ENCODE measurements at regions not wholly inside any gene's neighbourhood (a gene's known extent, or its start where the extent isn't known, plus 50 kb on each side); places are given as distances from the start of the nearest gene placed in this dataset.

- Histone ChIP-seq H3K27me3 (replicated peaks in 1 of 2; ENCODE audit: control insufficient read depth in 2 of 2, insufficient read depth in 2 of 2, low read length in 1 of 2) (peaks cover 0 to 4% of the 10 kb centered on the region in 2 experiments; a peak in 1 of 4 replicates), H3K9me3 (replicated peaks; ENCODE audit: control insufficient read depth, insufficient read depth, low read length) (no peaks in the 10 kb centered on the region; the same call in 2 of the 3 replicates), H3K27ac (ENCODE audit: control insufficient read depth, insufficient read depth) (no peak overlapping the region), H3K9ac (ENCODE audit: control insufficient read depth, insufficient read depth, low read length) (no peak overlapping the region), H3K4me1 (ENCODE audit: control insufficient read depth, insufficient read depth, low read length) (no peaks in the 10 kb centered on the region), H3K79me2 (ENCODE audit: control insufficient read depth, insufficient read depth, low read length) (no peaks in the 10 kb centered on the region), H2AFZ (ENCODE audit: control insufficient read depth, low read depth, low read length) (no peak overlapping the region), H4K20me1 (ENCODE audit: control insufficient read depth, insufficient read depth) (no peaks in the 10 kb centered on the region), H3K4me2 (ENCODE audit: control insufficient read depth, insufficient read depth) (no peak overlapping the region), H3K36me3 (ENCODE audit: control insufficient read depth in 2 of 2, insufficient read depth in 2 of 2, low read length in 1 of 2) (no peaks in the 10 kb centered on the region), H3K4me3 (no peak overlapping the region)
- RAD21 ChIA-PET (ENCODE audit: unreplicated experiment) = no interaction called here
- CTCF ChIA-PET = interaction anchor here (1.1 kb wide), 1 partner anchor 441 kb away, joined by 3 read pairs; no protein-coding TSS in a partner anchor
- in situ Hi-C loops (cut with MboI) (no loop called here), intact Hi-C loops (cut with micrococcal nuclease; ENCODE audit: unreplicated experiment) (no loop called here)
- no peak for ATAC-seq
- no peak for FAIRE-seq
- no TSS peak for BruUV-seq (replicated peaks)
- SMC1A ChIA-PET (ENCODE audit: uncharacterized antibody, unreplicated experiment) = no interaction called here
- WGBS (ENCODE audit: insufficient coverage, insufficient replicate concordance, low lambda C conversion rate, missing lambda C conversion rate) = 79% methylated on average over 4 of the region's 4 CpGs
- DNase-seq (ENCODE audit: low read depth, low spot score) = no peak
- TF ChIP-seq NRF1 (conservative IDR thresholded peaks at IDR 0.05; ENCODE audit: low read depth, low read length) = no peak
- POLR2A ChIA-PET = interaction anchor here (0.9 kb wide), 1 partner anchor 12 kb away, joined by 3 read pairs; no protein-coding TSS in a partner anchor
Observed at GRCh38 chr11:128189823-128190222, 397.5 kb downstream of the ETS1 start.

- no peak for ATAC-seq
- CTCF ChIA-PET = interaction anchor here (1.1 kb wide), 1 partner anchor 31 kb away, joined by 4 read pairs; no protein-coding TSS in a partner anchor
- SMC1A ChIA-PET (ENCODE audit: uncharacterized antibody, unreplicated experiment) = no interaction called here
- 35% methylated on average over 9 of the region's 9 CpGs for WGBS (ENCODE audit: insufficient coverage, insufficient replicate concordance, low lambda C conversion rate, missing lambda C conversion rate)
- no peak overlapping the region for H3K9ac ChIP-seq (ENCODE audit: control insufficient read depth, insufficient read depth, low read length)
- POLR2A ChIA-PET = no interaction called here
- H3K36me3 ChIP-seq (ENCODE audit: control insufficient read depth in 2 of 2, insufficient read depth in 2 of 2, low read length in 1 of 2) = no peaks in the 10 kb centered on the region
- RAD21 ChIA-PET (ENCODE audit: unreplicated experiment) = no interaction called here
- no peak overlapping the region for H3K27ac ChIP-seq (ENCODE audit: control insufficient read depth, insufficient read depth)
- no peak overlapping the region for H3K4me2 ChIP-seq (ENCODE audit: control insufficient read depth, insufficient read depth)
- H3K4me1 ChIP-seq (ENCODE audit: control insufficient read depth, insufficient read depth, low read length) = no peaks in the 10 kb centered on the region
- H3K79me2 ChIP-seq (ENCODE audit: control insufficient read depth, insufficient read depth, low read length) = no peaks in the 10 kb centered on the region
- peaks cover 0 to 2% of the 10 kb centered on the region in 2 experiments; a peak in 1 of 4 replicates for H3K27me3 ChIP-seq (replicated peaks in 1 of 2; ENCODE audit: control insufficient read depth in 2 of 2, insufficient read depth in 2 of 2, low read length in 1 of 2)
- no peak overlapping the region for H2AFZ ChIP-seq (ENCODE audit: control insufficient read depth, low read depth, low read length)
- FAIRE-seq = no peak
- no TSS peak for BruUV-seq (replicated peaks)
- in situ Hi-C loops (cut with MboI) (no loop called here), intact Hi-C loops (cut with micrococcal nuclease; ENCODE audit: unreplicated experiment) (no loop called here)
- H4K20me1 ChIP-seq (ENCODE audit: control insufficient read depth, insufficient read depth) = no peaks in the 10 kb centered on the region
- H3K9me3 ChIP-seq (replicated peaks; ENCODE audit: control insufficient read depth, insufficient read depth, low read length) = no peaks in the 10 kb centered on the region; the same call in 2 of the 3 replicates
- DNase-seq (ENCODE audit: low read depth, low spot score) = no peak
- no peak overlapping the region for H3K4me3 ChIP-seq
- TF ChIP-seq SMAD5 (IDR thresholded peaks at IDR 0.05; ENCODE audit: low read depth) (no peak), POU2F2 (IDR thresholded peaks at IDR 0.05; ENCODE audit: borderline replicate concordance, low read depth, low read length) (no peak), ZZZ3 (IDR thresholded peaks at IDR 0.05; ENCODE audit: control insufficient read depth, insufficient read length, low read depth) (no peak), ZBED1 (IDR thresholded peaks at IDR 0.05; ENCODE audit: borderline replicate concordance) (no peak), USF2 (IDR thresholded peaks at IDR 0.05; ENCODE audit: borderline replicate concordance, low read depth, low read length) (no peak), EP300 (IDR thresholded peaks at IDR 0.05; ENCODE audit: borderline replicate concordance in 1 of 2, control insufficient read depth in 1 of 2, low read depth in 2 of 2, low read length in 2 of 2) (no peak), ZBTB33 (IDR thresholded peaks at IDR 0.05) (no peak), ZNF687 (IDR thresholded peaks at IDR 0.05) (no peak), NBN (IDR thresholded peaks at IDR 0.05) (no peak)
Observed at GRCh38 chr11:128188346-128189004, 398.9 kb downstream of the ETS1 start.

Measured in GM12878 (cell line).